ENCODE measurements at regions not wholly inside any gene's neighbourhood (a gene's known extent, or its start where the extent isn't known, plus 50 kb on each side); places are given as distances from the start of the nearest gene placed in this dataset.

DNA sequence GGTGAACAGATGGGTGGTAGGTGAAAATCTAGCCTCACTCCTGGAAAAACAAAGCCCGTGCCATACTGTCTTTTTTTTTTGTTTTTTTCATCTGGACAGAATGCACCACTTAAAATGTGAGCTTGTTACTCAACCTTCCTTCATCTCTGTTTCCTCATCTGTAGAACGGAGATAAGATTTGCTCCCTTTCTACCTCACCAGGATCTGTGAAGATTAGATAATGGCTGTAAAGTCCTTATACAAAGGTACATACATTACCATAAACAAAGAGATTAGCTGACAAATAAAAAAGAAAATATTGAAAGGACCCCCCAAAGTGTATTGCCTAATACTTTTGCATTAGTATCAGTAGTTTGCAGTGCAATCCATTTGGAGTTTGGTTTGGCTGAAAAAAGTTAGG lies 75.4 kb upstream of the ZEB2 start:
- H3K36me3 ChIP-seq (ENCODE audit: low read depth) = no peaks in the 10 kb centered on the region
- peaks cover 4% of the 10 kb centered on the region for H3K4me1 ChIP-seq (ENCODE audit: insufficient read depth, poor library complexity, severe bottlenecking)
- no peak overlapping the region for H3K27ac ChIP-seq (ENCODE audit: poor library complexity, severe bottlenecking)
- TF ChIP-seq, protein P1, sequence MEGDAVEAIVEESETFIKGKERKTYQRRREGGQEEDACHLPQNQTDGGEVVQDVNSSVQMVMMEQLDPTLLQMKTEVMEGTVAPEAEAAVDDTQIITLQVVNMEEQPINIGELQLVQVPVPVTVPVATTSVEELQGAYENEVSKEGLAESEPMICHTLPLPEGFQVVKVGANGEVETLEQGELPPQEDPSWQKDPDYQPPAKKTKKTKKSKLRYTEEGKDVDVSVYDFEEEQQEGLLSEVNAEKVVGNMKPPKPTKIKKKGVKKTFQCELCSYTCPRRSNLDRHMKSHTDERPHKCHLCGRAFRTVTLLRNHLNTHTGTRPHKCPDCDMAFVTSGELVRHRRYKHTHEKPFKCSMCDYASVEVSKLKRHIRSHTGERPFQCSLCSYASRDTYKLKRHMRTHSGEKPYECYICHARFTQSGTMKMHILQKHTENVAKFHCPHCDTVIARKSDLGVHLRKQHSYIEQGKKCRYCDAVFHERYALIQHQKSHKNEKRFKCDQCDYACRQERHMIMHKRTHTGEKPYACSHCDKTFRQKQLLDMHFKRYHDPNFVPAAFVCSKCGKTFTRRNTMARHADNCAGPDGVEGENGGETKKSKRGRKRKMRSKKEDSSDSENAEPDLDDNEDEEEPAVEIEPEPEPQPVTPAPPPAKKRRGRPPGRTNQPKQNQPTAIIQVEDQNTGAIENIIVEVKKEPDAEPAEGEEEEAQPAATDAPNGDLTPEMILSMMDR (IDR thresholded peaks at IDR 0.05; ENCODE audit: poor library complexity, severe bottlenecking) = no peak
- H3K27me3 ChIP-seq (ENCODE audit: insufficient read depth, poor library complexity, severe bottlenecking) = no peaks in the 10 kb centered on the region
- ATAC-seq (ENCODE audit: low read depth) = no peak
- no peaks in the 10 kb centered on the region for H3K9me3 ChIP-seq (ENCODE audit: severe bottlenecking)
- H3K4me3 ChIP-seq (ENCODE audit: severe bottlenecking) = no peak overlapping the region
- DNase-seq (ENCODE audit: low spot score) = no peak

DNA sequence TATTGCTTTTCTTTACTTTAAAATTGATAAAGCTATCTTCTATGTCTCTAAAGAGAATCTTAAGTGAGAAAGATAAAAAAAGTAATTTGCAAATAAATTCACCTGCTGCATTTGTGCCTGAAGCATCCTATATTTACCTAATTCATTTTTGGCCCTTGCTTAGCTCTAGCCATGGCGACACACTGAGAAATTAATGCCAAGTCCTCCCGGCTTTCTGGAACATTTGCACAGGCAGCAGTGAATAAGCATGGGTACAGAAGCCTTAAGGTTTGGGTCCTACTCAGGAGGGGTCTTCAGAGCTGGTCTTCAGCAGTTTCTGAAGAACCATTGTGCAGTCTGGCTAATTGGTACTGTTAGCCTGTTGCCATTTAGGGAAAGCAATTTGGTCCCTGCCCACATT lies 73.9 kb upstream of the ZEB2 start:
- Histone ChIP-seq H3K27me3 (ENCODE audit: insufficient read depth, poor library complexity, severe bottlenecking) (no peaks in the 10 kb centered on the region), H3K4me1 (ENCODE audit: insufficient read depth, poor library complexity, severe bottlenecking) (peaks cover 4% of the 10 kb centered on the region), H3K4me3 (ENCODE audit: severe bottlenecking) (no peak overlapping the region), H3K36me3 (ENCODE audit: low read depth) (no peaks in the 10 kb centered on the region), H3K9me3 (ENCODE audit: severe bottlenecking) (no peaks in the 10 kb centered on the region), H3K27ac (ENCODE audit: poor library complexity, severe bottlenecking) (no peak overlapping the region)
- DNase-seq (ENCODE audit: low spot score) = no peak
- ATAC-seq (ENCODE audit: low read depth) = no peak
- TF ChIP-seq, protein P1 (IDR thresholded peaks at IDR 0.05; ENCODE audit: poor library complexity, severe bottlenecking) = no peak

DNA sequence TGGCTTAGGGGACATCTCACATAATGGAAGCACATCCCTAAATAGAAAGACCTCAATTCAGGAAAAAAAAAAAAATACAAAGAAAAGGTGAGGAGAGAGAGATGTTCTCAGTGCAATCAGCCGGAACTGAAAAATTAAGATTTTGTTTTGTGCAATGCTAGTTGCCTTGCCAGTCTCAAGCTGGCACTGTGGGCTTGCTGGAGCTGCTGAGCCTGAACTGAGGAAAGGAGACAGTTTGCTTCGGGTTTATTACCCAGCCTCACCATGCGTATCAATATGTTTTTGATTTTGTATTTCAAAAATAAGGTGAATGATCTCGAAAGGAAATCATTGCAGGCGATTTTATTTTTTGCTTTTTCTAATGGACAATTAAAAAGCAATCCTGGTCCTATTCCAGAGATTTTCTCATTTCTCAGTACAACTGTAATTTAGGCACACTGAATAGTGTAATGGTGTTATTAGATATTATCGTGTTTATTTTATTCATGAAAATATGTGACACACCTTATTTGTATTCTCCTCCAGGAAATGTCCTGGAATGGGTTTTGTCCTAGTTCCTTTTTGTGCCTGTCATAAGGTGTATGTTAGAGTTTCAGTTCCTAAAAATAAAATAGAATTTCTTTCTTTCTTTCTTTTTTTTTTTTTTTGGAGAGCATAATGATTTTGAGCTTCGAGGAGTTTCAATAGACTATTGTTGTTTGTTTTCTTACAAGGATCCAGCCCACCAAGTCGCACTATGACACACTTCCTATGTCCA lies 72.8 kb upstream of the ZEB2 start:
- Histone ChIP-seq H3K27me3 (ENCODE audit: insufficient read depth, poor library complexity, severe bottlenecking) (no peaks in the 10 kb centered on the region), H3K4me1 (ENCODE audit: insufficient read depth, poor library complexity, severe bottlenecking) (peaks cover 4% of the 10 kb centered on the region), H3K4me3 (ENCODE audit: severe bottlenecking) (no peak overlapping the region), H3K36me3 (ENCODE audit: low read depth) (no peaks in the 10 kb centered on the region), H3K27ac (ENCODE audit: poor library complexity, severe bottlenecking) (no peak overlapping the region), H3K9me3 (ENCODE audit: severe bottlenecking) (no peaks in the 10 kb centered on the region)
- TF ChIP-seq, protein P1 (IDR thresholded peaks at IDR 0.05; ENCODE audit: poor library complexity, severe bottlenecking) = no peak
- no peak for DNase-seq (ENCODE audit: low spot score)
- no peak for ATAC-seq (ENCODE audit: low read depth)

DNA sequence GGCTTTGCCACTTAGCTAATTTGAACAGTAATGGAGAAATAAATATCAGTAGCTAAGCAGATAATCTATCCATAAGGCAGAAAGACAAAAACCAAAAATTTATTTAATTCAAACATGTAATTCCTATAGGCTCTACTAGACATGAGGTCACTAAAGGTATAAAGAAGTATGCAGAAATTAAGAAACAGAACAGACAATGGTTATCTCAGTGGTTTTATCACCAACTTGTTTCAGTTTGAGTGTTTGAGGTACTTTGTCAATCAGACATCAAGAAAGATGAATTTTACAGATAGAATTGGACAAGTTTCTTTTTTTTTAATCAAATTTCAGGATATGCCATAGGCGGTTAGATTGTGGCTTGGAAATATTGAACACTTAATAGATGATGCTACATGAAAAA lies 67.4 kb upstream of the ZEB2 start:
- no peaks in the 10 kb centered on the region for H3K9me3 ChIP-seq (ENCODE audit: severe bottlenecking)
- DNase-seq (ENCODE audit: low spot score) = no peak
- H3K36me3 ChIP-seq (ENCODE audit: low read depth) = no peaks in the 10 kb centered on the region
- no peak overlapping the region for H3K4me3 ChIP-seq (ENCODE audit: severe bottlenecking)
- H3K4me1 ChIP-seq (ENCODE audit: insufficient read depth, poor library complexity, severe bottlenecking) = peaks cover 8% of the 10 kb centered on the region
- H3K27me3 ChIP-seq (ENCODE audit: insufficient read depth, poor library complexity, severe bottlenecking) = no peaks in the 10 kb centered on the region
- TF ChIP-seq, protein P1 (IDR thresholded peaks at IDR 0.05; ENCODE audit: poor library complexity, severe bottlenecking) = no peak
- no peak overlapping the region for H3K27ac ChIP-seq (ENCODE audit: poor library complexity, severe bottlenecking)
- ATAC-seq (ENCODE audit: low read depth) = no peak

DNA sequence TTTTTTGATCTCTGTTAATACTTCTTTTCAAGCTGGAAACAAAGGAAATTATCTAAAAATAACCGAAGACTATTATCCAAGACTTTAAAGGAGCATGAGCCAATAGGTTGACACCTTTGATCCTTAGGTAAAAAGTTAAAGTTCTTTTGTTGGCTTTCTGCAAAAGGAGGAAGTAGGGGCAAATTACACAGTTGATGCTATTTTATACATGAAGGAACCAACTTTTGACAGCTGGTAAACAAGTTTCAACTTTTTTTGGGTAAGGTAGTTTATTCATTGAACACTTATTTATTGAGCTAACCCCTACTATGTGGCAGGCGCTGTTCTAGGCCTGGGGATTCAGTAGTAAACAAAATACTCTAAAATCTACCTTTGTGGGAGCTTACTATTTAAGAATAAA lies 66.6 kb upstream of the ZEB2 start:
- H3K4me1 ChIP-seq (ENCODE audit: insufficient read depth, poor library complexity, severe bottlenecking) = peaks cover 8% of the 10 kb centered on the region
- H3K36me3 ChIP-seq (ENCODE audit: low read depth) = no peaks in the 10 kb centered on the region
- DNase-seq (ENCODE audit: low spot score) (no peak), ATAC-seq (ENCODE audit: low read depth) (no peak)
- H3K9me3 ChIP-seq (ENCODE audit: severe bottlenecking) = no peaks in the 10 kb centered on the region
- H3K27ac ChIP-seq (ENCODE audit: poor library complexity, severe bottlenecking) = no peak overlapping the region
- no peak overlapping the region for H3K4me3 ChIP-seq (ENCODE audit: severe bottlenecking)
- TF ChIP-seq, protein P1 (IDR thresholded peaks at IDR 0.05; ENCODE audit: poor library complexity, severe bottlenecking) = no peak
- no peaks in the 10 kb centered on the region for H3K27me3 ChIP-seq (ENCODE audit: insufficient read depth, poor library complexity, severe bottlenecking)

Measured in RWPE2 (cell line).